ENCODE measurements at regions not wholly inside any gene's neighbourhood (a gene's known extent, or its start where the extent isn't known, plus 50 kb on each side); places are given as distances from the start of the nearest gene placed in this dataset.

GRCh38 chr17:53996131-53996530, 173.4 kb downstream of the KIF2B start:
- DNase-seq (ENCODE audit: low spot score) = no peak
- intact Hi-C loops (cut with DNase I) = no loop called here

- intact Hi-C loops (cut with DNase I) = no loop called here
- no peak for DNase-seq (ENCODE audit: low spot score)
Observed at GRCh38 chr17:53996890-53997289, 174.2 kb downstream of the KIF2B start.

- intact Hi-C loops (cut with DNase I) = no loop called here
- no peak for DNase-seq (ENCODE audit: low spot score)
Observed at GRCh38 chr17:54007855-54008254, 185.1 kb downstream of the KIF2B start.

GRCh38 chr17:54009502-54009901, 186.8 kb downstream of the KIF2B start:
- intact Hi-C loops (cut with DNase I) = no loop called here

GRCh38 chr17:54013072-54013471, 190.3 kb downstream of the KIF2B start:
- no peak for DNase-seq (ENCODE audit: low spot score)
- intact Hi-C loops (cut with DNase I) = no loop called here

More at GRCh38 chr17:54009502-54009901, 186.8 kb downstream of the KIF2B start:
- no peak for DNase-seq (ENCODE audit: low spot score)

- no peak for DNase-seq (ENCODE audit: low spot score)
- intact Hi-C loops (cut with DNase I) = no loop called here
Observed at GRCh38 chr17:54015734-54016133, 193.0 kb downstream of the KIF2B start.

- intact Hi-C loops (cut with DNase I) = no loop called here
- DNase-seq (ENCODE audit: low spot score) = no peak
Observed at GRCh38 chr17:54021418-54021817, 198.7 kb downstream of the KIF2B start.

GRCh38 chr17:54028986-54029580, 206.4 kb downstream of the KIF2B start:
- intact Hi-C loops (cut with DNase I) = no loop called here
- no peak for DNase-seq (ENCODE audit: low spot score)

GRCh38 chr17:54029986-54030385, 207.3 kb downstream of the KIF2B start:
- no peak for DNase-seq (ENCODE audit: low spot score)
- intact Hi-C loops (cut with DNase I) = no loop called here

GRCh38 chr17:54046570-54046969, 223.8 kb downstream of the KIF2B start:
- intact Hi-C loops (cut with DNase I) = no loop called here
- DNase-seq (ENCODE audit: low spot score) = no peak

GRCh38 chr17:54063639-54064038, 240.9 kb downstream of the KIF2B start:
- intact Hi-C loops (cut with DNase I) = no loop called here
- no peak for DNase-seq (ENCODE audit: low spot score)

GRCh38 chr17:54085020-54085419, 262.3 kb downstream of the KIF2B start:
- no peak for DNase-seq (ENCODE audit: low spot score)
- intact Hi-C loops (cut with DNase I) = no loop called here

- intact Hi-C loops (cut with DNase I) = no loop called here
Observed at GRCh38 chr17:54085934-54086333, 263.2 kb downstream of the KIF2B start.

GRCh38 chr17:54096216-54096615, 273.5 kb downstream of the KIF2B start:
- intact Hi-C loops (cut with DNase I) = no loop called here
- DNase-seq (ENCODE audit: low spot score) = no peak

More at GRCh38 chr17:54085934-54086333, 263.2 kb downstream of the KIF2B start:
- no peak for DNase-seq (ENCODE audit: low spot score)

- no peak for DNase-seq (ENCODE audit: low spot score)
- intact Hi-C loops (cut with DNase I) = no loop called here
Observed at GRCh38 chr17:54099221-54099620, 276.5 kb downstream of the KIF2B start.

- no peak for DNase-seq (ENCODE audit: low spot score)
- intact Hi-C loops (cut with DNase I) = no loop called here
Observed at GRCh38 chr17:54102246-54102645, 279.5 kb downstream of the KIF2B start.

GRCh38 chr17:54111576-54111975, 288.8 kb downstream of the KIF2B start:
- intact Hi-C loops (cut with DNase I) = no loop called here
- DNase-seq (ENCODE audit: low spot score) = no peak

GRCh38 chr17:54117452-54117851, 294.7 kb downstream of the KIF2B start:
- no peak for DNase-seq (ENCODE audit: low spot score)
- intact Hi-C loops (cut with DNase I) = no loop called here

- intact Hi-C loops (cut with DNase I) = no loop called here
- DNase-seq (ENCODE audit: low spot score) = no peak
Observed at GRCh38 chr17:54124456-54124855, 301.7 kb downstream of the KIF2B start.

GRCh38 chr17:54153423-54153822, 330.7 kb downstream of the KIF2B start:
- DNase-seq (ENCODE audit: low spot score) = no peak
- intact Hi-C loops (cut with DNase I) = no loop called here

- intact Hi-C loops (cut with DNase I) = no loop called here
Observed at GRCh38 chr17:54157542-54157941, 334.8 kb downstream of the KIF2B start.

More at GRCh38 chr17:54157542-54157941, 334.8 kb downstream of the KIF2B start:
- no peak for DNase-seq (ENCODE audit: low spot score)

Data from cardiac septum (tissue), 1 donor.